Transverse colon (tissue), 4 donors: ENCODE measurements at regions not wholly inside any gene's neighbourhood (a gene's known extent, or its start where the extent isn't known, plus 50 kb on each side); places are given as distances from the start of the nearest gene placed in this dataset.

Experiments
- CTCF ChIP-seq, 5 experiments: fragments of 200-600 bp in 3 of 5; fragments of 450-650 bp in 2 of 5; sonication (generic) in 3 of 5; IDR thresholded peaks; 1 replicate in 2 of 5; 2 replicates in 3 of 5; pipeline ENCODE4 v1.5.1; 2016 to 2017; ENCODE audit warnings: antibody characterized with exemption in 5 of 5, inconsistent platforms in 3 of 5, mild to moderate bottlenecking in 2 of 5, moderate library complexity in 1 of 5
- EP300 ChIP-seq: sonication (generic); formaldehyde crosslinking; IDR thresholded peaks from one replicate; pipeline ENCODE4 v1.6.1; 2017; ENCODE audit warnings: antibody characterized with exemption, low read depth
- POLR2A ChIP-seq: fragments of 450-650 bp; IDR thresholded peaks from one replicate; pipeline ENCODE4 v1.6.1; 2016; ENCODE audit warnings: antibody characterized with exemption, mild to moderate bottlenecking, moderate library complexity
- POLR2AphosphoS5 ChIP-seq, 3 donors: sonication (generic); formaldehyde crosslinking; IDR thresholded peaks; one replicate each; pipeline ENCODE4 v1.6.1; 2016; ENCODE audit warnings: antibody characterized with exemption in 3 of 3

GRCh38 chr1:177824508-177824982 lies 145.3 kb downstream of the SEC16B start:
- TF ChIP-seq POLR2A, result no peak
- no peak for TF ChIP-seq POLR2AphosphoS5 (IDR thresholded peaks at IDR 0.05)
- no peak for TF ChIP-seq CTCF (IDR thresholded peaks at IDR 0.05)
- TF ChIP-seq EP300, result no peak
